ENCODE measurements at regions not wholly inside any gene's neighbourhood (a gene's known extent, or its start where the extent isn't known, plus 50 kb on each side); places are given as distances from the start of the nearest gene placed in this dataset.

GRCh38 chr4:111839141-111839540 is 306.1 kb upstream of the FAM241A start:
- WGBS (ENCODE audit: insufficient coverage, insufficient replicate concordance, low lambda C conversion rate, missing lambda C conversion rate): 92% methylated on average over 2 of the region's 2 CpGs
- H3K79me2 ChIP-seq (ENCODE audit: control insufficient read depth, insufficient read depth, low read length): no peaks in the 10 kb centered on the region
- H2AFZ ChIP-seq (ENCODE audit: control insufficient read depth, low read depth, low read length): no peak overlapping the region
- intact Hi-C loops (cut with micrococcal nuclease; ENCODE audit: unreplicated experiment) (no loop called here), in situ Hi-C loops (cut with MboI) (no loop called here)
- H3K9ac ChIP-seq (ENCODE audit: control insufficient read depth, insufficient read depth, low read length): no peak overlapping the region
- no peaks in the 10 kb centered on the region for H3K36me3 ChIP-seq (ENCODE audit: control insufficient read depth in 2 of 2, insufficient read depth in 2 of 2, low read length in 1 of 2)
- ATAC-seq: no peak
- POLR2A ChIA-PET: no interaction called here
- CTCF ChIA-PET: interaction anchor here (0.7 to 7.8 kb wide), 2 partner anchors 9 to 17 kb away, joined by 4 to 53 read pairs; no protein-coding TSS in a partner anchor
- no peak for DNase-seq (ENCODE audit: low read depth, low spot score)
- H3K27me3 ChIP-seq (replicated peaks in 1 of 2; ENCODE audit: control insufficient read depth in 2 of 2, insufficient read depth in 2 of 2, low read length in 1 of 2): no peaks in the 10 kb centered on the region
- H3K4me2 ChIP-seq (ENCODE audit: control insufficient read depth, insufficient read depth): no peak overlapping the region
- H3K4me3 ChIP-seq: no peak overlapping the region
- FAIRE-seq: no peak
- TF ChIP-seq CBFB (IDR thresholded peaks at IDR 0.05; ENCODE audit: low read depth) (no peak), BHLHE40 (IDR thresholded peaks at IDR 0.05; ENCODE audit: borderline replicate concordance in 1 of 2, low read depth in 2 of 2, low read length in 1 of 2) (no peak), NRF1 (conservative IDR thresholded peaks at IDR 0.05; ENCODE audit: low read depth, low read length) (no peak), NFYB (IDR thresholded peaks at IDR 0.05; ENCODE audit: insufficient read depth, low read depth, low read length) (no peak), WRNIP1 (IDR thresholded peaks at IDR 0.05; ENCODE audit: borderline replicate concordance, low read depth, low read length) (no peak), SMAD1 (IDR thresholded peaks at IDR 0.05; ENCODE audit: low read depth, partially characterized antibody) (no peak), BRCA1 (IDR thresholded peaks at IDR 0.05; ENCODE audit: low read depth, low read length) (no peak), EED (IDR thresholded peaks at IDR 0.05; ENCODE audit: low read depth) (no peak), MEF2A (IDR thresholded peaks at IDR 0.05; ENCODE audit: insufficient read depth, low read depth, low read length) (no peak), ATF3 (IDR thresholded peaks at IDR 0.05; ENCODE audit: borderline replicate concordance, extremely low read depth, low read depth, low read length) (no peak), CHD1 (IDR thresholded peaks at IDR 0.05; ENCODE audit: low read depth, low read length) (no peak), GABPA (IDR thresholded peaks at IDR 0.05; ENCODE audit: low read depth) (no peak), HCFC1 (IDR thresholded peaks at IDR 0.05; ENCODE audit: low read length) (no peak), POLR2AphosphoS5 (IDR thresholded peaks at IDR 0.05; ENCODE audit: low read length) (no peak), SMAD5 (IDR thresholded peaks at IDR 0.05; ENCODE audit: low read depth) (no peak), PBX3 (IDR thresholded peaks at IDR 0.05; ENCODE audit: insufficient replicate concordance, low read depth, low read length) (no peak), HDAC2 (IDR thresholded peaks at IDR 0.05) (no peak), CEBPB (IDR thresholded peaks at IDR 0.05; ENCODE audit: borderline replicate concordance in 1 of 2, low read depth in 2 of 2, low read length in 2 of 2) (no peak), MTA3 (IDR thresholded peaks at IDR 0.05; ENCODE audit: borderline replicate concordance, low read length) (no peak), NKRF (conservative IDR thresholded peaks at IDR 0.05) (no peak)
- no peaks in the 10 kb centered on the region for H3K9me3 ChIP-seq (replicated peaks; ENCODE audit: control insufficient read depth, insufficient read depth, low read length)
- no peak overlapping the region for H3K27ac ChIP-seq (ENCODE audit: control insufficient read depth, insufficient read depth)
- RAD21 ChIA-PET (ENCODE audit: unreplicated experiment): interaction anchor here (1.4 to 2.6 kb wide), 2 partner anchors 16 to 193 kb away, joined by 3 to 10 read pairs; no protein-coding TSS in a partner anchor
- H3K4me1 ChIP-seq (ENCODE audit: control insufficient read depth, insufficient read depth, low read length): no peaks in the 10 kb centered on the region
- H4K20me1 ChIP-seq (ENCODE audit: control insufficient read depth, insufficient read depth): no peaks in the 10 kb centered on the region
- no TSS peak for BruUV-seq (replicated peaks)
- SMC1A ChIA-PET (ENCODE audit: uncharacterized antibody, unreplicated experiment): interaction anchor here (1.7 to 2.4 kb wide), 2 partner anchors 9 to 15 kb away, joined by 4 to 9 read pairs; no protein-coding TSS in a partner anchor
